NCI-H1694 treated with DMSO at 0.1 percent for 48 hours (cell line): ENCODE measurements at regions not wholly inside any gene's neighbourhood (a gene's known extent, or its start where the extent isn't known, plus 50 kb on each side); places are given as distances from the start of the nearest gene placed in this dataset.

Experiments used
- DNase-seq: peaks from one replicate; lab custom pipeline; 2025; lab: John Stamatoyannopoulos, UW

DNA sequence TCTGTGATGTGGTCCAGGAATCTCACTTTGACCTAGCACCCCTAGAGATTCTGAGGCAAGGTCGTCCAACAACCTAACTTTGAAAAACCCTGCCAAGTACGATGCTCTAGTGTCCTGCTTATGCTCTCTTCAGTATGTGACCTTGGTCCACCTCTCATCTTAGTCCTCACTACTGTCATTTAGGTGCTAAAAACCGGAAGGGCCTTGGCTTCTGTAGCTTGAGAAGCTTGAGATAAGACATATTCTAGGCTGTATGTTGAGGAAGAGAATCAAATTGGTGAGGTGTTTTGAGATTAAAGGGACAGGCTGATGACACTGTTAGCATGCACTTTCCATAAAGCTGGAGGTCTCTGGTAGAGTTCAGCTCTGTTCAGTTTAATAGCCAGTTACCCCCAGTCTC is 57.0 kb upstream of the MTPN start:
- no peak for DNase-seq

DNA sequence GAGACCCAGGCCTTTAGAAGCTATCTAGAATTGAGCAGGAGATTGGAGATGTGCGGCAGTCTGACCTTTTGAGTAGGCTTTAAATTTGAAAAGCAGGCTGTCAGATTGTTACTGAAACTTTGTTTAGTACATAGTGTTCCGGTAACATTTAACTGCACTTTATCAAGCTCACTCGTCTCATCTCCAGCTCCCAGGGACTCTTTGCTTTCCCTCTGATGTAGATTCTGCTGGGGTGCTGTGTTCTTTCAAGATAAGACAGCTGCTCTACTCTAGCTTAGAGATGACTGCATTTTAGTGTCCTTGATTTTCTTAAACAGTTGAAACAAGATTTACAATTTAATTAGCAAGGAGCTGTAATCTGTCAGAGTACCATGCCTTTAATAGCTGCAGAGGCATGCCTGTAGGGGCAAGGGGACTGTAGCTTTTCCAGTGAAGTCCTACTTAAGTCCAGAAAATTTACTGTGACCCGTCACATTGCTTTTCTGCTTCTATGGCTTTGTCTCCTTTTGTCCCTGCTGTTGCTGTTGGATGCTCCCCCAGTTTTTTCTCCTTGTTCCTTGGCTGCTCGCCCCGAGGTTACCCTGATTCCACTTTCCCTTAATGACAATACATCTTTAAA is 56.4 kb upstream of the MTPN start:
- no peak for DNase-seq

DNA sequence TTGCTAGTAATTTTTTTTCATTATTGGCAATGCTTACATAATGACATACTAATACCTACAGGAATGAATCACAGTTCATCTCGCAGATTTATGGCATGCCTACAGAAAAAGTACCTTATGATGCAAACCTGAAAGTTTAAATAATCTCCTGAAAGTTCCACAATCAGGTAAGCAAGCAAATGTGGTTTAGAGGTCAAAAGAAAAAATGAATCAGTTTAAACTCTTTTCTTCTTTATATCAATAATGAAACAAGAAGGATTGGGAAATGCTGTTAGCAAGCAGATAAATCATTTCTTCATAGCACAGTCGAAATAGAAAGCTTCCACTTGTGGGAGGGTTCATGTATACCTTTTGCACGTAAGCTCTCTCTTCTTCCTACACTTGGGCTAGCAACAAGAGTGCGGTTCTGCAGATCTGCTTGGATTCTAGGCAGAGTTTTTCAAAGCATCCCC is 53.7 kb upstream of the MTPN start:
- no peak for DNase-seq

DNA sequence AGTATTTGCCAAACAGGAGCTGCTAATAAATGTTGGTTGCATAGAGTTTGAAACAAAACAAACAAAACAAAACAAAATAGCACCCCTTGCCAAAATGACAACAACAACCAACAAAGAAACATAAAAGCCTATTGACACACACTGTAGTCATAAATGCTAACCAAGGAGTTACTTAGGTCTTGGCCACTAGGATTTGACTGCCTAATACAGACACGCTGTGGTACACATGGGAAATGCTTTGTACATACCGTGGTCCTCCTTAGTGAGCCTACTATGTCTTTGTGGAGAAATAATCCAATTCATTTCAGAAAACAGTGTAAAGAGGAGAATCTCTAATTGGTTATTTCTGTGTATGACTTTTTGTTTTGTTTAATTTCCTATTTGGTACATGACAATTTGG is 53.2 kb upstream of the MTPN start:
- DNase-seq: no peak

DNA sequence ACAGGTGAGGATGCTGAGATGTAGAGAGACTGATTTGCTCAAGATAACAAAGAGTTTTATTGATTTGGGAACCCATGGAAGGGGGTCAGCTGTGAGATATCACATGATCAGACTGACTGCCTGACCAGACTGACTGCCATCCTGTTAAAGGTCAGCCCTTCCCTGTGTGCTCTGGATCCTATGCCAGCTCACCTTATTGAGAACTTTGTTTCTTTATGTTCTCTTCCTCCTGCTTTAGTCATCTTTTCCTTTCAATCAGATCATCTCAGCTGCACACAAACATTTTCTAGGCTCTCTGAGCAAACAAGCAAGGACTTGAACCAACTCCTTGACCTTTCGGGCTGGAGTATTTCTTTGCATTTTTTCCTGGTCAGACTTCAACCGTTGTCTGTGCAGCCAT is 50.0 kb upstream of the MTPN start:
- no peak for DNase-seq
